Mesodermal cell (in vitro differentiated cells): ENCODE measurements at regions not wholly inside any gene's neighbourhood (a gene's known extent, or its start where the extent isn't known, plus 50 kb on each side); places are given as distances from the start of the nearest gene placed in this dataset.

ENCODE experiments used
- H3K27ac ChIP-seq: 2 replicates; pipeline ENCODE4 v1.7.0; 2013; ENCODE audit warnings: mild to moderate bottlenecking, low read depth, low read length, moderate library complexity; ENCODE audit not compliant: severe bottlenecking
- H3K36me3 ChIP-seq: 2 replicates; pipeline ENCODE4 v1.7.1; 2013; ENCODE audit warnings: mild to moderate bottlenecking, low read length, moderate library complexity; ENCODE audit not compliant: control insufficient read depth, insufficient read depth
- H3K4me1 ChIP-seq: one replicate; pipeline ENCODE4 v1.7.1; 2013; ENCODE audit warnings: mild to moderate bottlenecking, low read length; ENCODE audit not compliant: insufficient read depth, control insufficient read depth, poor library complexity, severe bottlenecking
- H3K4me3 ChIP-seq: 2 replicates; pipeline ENCODE4 v1.7.0; 2013; ENCODE audit warnings: low read length, control low read depth, mild to moderate bottlenecking; ENCODE audit not compliant: insufficient read depth, poor library complexity, severe bottlenecking; ENCODE audit errors: extremely low read depth
- H3K9me3 ChIP-seq: 2 replicates; pipeline ENCODE4 v1.7.1; 2013; ENCODE audit warnings: mild to moderate bottlenecking, low read length, moderate library complexity; ENCODE audit not compliant: control insufficient read depth
- WGBS, 2 experiments: methylation state at CpG; one replicate each; pipeline ENCODE4 v1.1.5; 2013; ENCODE audit warnings: missing lambda C conversion rate in 2 of 2; ENCODE audit not compliant: insufficient coverage in 2 of 2; 5-methylcytosine and 5-hydroxymethylcytosine counted together

DNA sequence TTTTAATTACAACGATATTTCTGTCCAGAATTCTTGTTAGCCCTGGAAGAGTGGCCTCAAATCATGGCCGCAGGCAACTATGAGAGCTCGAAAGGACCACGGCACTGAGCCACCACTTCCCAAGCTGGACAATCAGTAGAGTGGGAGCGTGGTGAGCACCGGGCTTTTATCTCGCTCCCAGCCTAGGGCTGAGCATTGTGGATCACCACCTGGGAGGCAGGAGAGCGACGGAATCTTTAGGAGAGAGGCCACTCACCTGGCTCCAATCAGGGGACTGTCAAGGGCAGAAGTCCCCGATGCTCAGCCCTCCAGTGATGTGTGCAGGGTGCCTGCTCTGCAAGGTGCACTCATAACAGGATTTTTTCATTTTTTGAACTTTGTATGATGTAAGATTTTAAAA, 377.1 kb upstream of the B3GAT1 start:
- WGBS, 2 experiments: 89 to 94% methylated on average over 8 to 10 of the region's 10 CpGs
- H3K27ac ChIP-seq: no peak overlapping the region
- H3K9me3 ChIP-seq: no peaks in the 10 kb centered on the region
- H3K4me1 ChIP-seq: peaks cover 11% of the 10 kb centered on the region
- no peak overlapping the region for H3K4me3 ChIP-seq
- H3K36me3 ChIP-seq: no peaks in the 10 kb centered on the region

DNA sequence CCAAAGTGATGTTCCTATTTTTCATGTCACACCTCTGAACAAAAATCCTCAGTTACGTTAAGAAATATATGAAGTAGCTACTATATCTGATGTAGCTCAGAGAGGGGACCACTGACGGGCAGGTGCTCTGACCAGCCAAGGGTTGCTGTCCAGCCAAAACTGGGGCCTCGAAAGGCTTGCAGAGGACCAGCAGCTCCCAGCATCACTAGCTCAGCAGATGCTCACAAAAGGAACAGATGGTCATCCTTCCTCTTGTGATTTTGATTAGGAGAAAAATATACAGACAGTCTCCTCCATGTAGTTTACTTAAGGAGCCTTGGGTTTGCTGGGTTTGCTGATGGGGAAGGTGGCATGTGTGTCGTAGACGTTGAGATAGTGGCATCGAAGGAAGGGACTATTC, 374.6 kb upstream of the B3GAT1 start:
- Histone ChIP-seq H3K9me3 (no peaks in the 10 kb centered on the region), H3K36me3 (no peaks in the 10 kb centered on the region), H3K4me1 (peaks cover 7% of the 10 kb centered on the region), H3K4me3 (no peak overlapping the region), H3K27ac (no peak overlapping the region)
- 100% methylated on average over 1 to 2 of the region's 6 CpGs for whole genome bisulfite sequencing, 2 experiments

DNA sequence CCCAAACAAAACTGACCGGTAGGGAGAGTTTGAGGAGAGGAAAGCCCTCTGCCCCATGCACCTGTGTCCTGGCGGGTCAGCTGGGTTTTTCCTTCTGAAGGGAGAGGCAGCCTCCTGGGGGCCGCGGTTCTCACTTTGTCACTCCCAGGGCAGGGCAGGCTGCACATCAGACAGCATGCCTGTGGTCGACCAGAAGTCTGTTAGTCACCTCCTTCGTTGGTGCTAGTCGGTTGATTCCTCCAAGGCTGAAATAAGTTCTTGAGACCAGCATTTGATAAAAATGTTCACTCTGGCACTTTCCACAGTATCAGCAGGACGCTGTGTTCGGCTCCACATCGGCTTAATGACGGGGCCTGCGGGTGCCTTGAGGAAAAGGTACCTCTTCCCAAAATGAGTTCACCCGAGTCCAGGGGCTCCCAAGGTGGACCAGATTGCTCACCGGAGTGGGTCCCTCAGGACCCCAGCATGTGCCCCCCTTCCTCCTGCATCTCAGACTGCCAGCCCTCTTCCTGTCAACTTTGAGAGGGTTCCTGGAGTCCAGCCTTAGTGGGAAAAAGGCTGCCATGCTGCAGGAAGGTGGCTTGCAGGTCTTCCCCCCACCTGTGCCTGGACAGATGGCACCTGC, 373.7 kb upstream of the B3GAT1 start:
- H3K9me3 ChIP-seq: no peaks in the 10 kb centered on the region
- no peaks in the 10 kb centered on the region for H3K4me1 ChIP-seq
- no peaks in the 10 kb centered on the region for H3K36me3 ChIP-seq
- H3K4me3 ChIP-seq: no peak overlapping the region
- 96% methylated on average over 13 of the region's 14 CpGs for WGBS, 2 experiments
- H3K27ac ChIP-seq: no peak overlapping the region

DNA sequence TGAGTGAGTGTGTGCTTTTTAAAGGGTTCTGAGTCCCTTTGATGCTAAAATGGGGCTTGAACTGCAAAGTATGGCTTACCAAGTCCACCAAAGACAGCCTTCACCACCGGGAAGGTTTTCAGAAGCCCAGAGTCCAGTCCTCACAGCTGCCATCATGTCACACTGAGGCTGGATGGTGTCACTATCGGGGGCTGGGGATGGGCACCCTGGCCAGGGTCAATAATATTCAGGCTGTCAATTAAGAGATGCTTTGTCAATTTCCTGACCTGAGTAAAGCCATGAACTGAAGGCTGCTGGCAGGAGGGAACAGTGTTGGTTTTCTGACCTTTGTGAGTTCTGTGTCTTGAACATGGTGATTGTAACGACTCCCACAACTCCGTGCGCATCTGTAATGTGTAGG, 373.0 kb upstream of the B3GAT1 start:
- 87 to 90% methylated on average over 2 of the region's 5 CpGs for WGBS, 2 experiments
- H3K4me3 ChIP-seq: no peak overlapping the region
- no peaks in the 10 kb centered on the region for H3K9me3 ChIP-seq
- H3K4me1 ChIP-seq: no peaks in the 10 kb centered on the region
- no peak overlapping the region for H3K27ac ChIP-seq
- no peaks in the 10 kb centered on the region for H3K36me3 ChIP-seq

DNA sequence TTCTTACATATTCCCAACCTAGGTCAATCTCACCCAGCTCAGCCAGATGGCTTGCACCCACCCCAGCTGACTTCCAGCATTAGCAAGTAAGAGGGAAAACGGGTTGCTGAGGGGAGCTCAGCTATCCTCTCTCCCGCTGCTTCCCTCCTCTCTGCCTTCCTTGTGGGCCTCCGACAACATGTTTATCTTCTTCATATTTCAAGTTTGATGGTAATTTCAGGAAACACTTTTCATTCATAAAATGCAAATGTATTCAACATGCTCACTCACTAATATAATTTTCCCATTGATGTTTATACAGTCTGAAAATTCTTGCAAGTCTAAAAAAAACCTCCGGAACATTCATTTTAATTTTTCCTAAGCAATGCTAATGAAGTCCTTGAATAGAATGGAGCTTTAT, 372.5 kb upstream of the B3GAT1 start:
- Histone ChIP-seq H3K27ac (no peak overlapping the region), H3K36me3 (no peaks in the 10 kb centered on the region), H3K4me1 (no peaks in the 10 kb centered on the region), H3K4me3 (no peak overlapping the region), H3K9me3 (no peaks in the 10 kb centered on the region)
- WGBS, 2 experiments: no CpG with 5 or more reads among the region's 4 CpGs

DNA sequence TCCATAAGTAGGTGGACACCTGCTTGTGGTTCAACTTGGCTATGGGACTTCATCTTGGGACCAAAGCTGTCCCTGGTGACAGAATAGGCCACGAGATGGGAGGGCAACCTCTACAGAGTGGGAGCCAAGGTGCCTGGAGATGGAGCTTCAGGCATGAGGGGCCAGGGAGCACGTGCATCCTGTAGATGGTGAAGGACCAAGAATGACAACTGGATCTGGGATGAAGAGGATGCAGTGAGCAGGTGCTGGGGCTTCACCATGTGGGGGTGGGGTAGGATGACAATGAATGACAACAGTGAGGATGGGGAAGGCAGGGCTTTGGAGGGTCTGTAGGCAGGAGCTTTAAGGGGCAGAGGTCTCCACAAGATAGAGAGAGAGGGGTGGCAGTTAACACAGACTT, 372.0 kb upstream of the B3GAT1 start:
- WGBS, 2 experiments: 77 to 85% methylated on average over 2 of the region's 2 CpGs
- Histone ChIP-seq H3K4me3 (no peak overlapping the region), H3K4me1 (no peaks in the 10 kb centered on the region), H3K9me3 (no peaks in the 10 kb centered on the region), H3K36me3 (no peaks in the 10 kb centered on the region), H3K27ac (no peak overlapping the region)

DNA sequence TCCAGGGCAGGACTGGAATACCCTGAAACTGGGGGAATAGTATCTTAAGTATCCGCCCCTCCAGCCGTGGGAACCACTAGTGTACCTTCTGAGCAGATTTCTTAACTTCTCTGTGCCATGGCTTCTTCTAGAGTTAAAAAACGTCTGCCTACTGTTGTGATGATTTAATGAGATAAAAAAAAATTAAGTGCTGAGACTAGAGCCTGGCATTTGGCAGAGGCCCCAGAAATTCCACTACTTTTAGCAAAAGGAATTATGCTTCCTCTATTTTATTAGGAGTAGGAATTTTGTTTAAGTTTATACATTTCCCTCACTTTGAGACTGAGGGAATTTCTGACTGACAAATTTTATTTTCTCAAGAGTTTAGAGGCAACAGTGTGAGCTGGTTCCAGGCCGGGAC, 371.2 kb upstream of the B3GAT1 start:
- 76 to 85% methylated on average over 4 of the region's 4 CpGs for WGBS, 2 experiments

DNA sequence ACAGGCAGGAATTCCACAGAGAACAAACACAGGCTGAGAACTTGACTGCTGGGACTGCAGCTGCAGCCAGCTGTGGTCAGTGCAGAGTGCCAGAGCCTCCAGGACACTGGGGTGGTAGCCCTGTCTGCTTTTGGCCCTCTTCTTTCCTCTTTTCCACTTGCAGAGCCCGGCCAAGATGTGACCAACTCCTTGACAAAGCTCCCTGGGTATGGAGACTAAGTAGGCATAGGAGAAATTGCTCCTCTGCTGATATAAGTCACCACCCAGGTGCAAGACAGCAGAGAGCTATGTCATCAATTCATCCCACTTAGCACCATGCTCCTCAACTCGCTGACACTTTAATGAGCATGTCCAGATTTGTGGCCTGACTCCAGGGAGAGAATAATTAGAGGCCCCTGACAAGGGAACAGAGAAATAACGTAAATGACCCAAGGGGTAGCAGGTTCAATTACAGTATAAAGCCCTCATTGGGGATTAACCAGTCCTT, 369.4 kb upstream of the B3GAT1 start:
- WGBS, 2 experiments: 90 to 100% methylated on average over 2 to 3 of the region's 3 CpGs

More for the DNA sequence above, 371.2 kb upstream of the B3GAT1 start:
- no peak overlapping the region for H3K4me3 ChIP-seq
- H3K36me3 ChIP-seq: no peaks in the 10 kb centered on the region
- H3K4me1 ChIP-seq: no peaks in the 10 kb centered on the region
- H3K9me3 ChIP-seq: no peaks in the 10 kb centered on the region
- H3K27ac ChIP-seq: no peak overlapping the region

DNA sequence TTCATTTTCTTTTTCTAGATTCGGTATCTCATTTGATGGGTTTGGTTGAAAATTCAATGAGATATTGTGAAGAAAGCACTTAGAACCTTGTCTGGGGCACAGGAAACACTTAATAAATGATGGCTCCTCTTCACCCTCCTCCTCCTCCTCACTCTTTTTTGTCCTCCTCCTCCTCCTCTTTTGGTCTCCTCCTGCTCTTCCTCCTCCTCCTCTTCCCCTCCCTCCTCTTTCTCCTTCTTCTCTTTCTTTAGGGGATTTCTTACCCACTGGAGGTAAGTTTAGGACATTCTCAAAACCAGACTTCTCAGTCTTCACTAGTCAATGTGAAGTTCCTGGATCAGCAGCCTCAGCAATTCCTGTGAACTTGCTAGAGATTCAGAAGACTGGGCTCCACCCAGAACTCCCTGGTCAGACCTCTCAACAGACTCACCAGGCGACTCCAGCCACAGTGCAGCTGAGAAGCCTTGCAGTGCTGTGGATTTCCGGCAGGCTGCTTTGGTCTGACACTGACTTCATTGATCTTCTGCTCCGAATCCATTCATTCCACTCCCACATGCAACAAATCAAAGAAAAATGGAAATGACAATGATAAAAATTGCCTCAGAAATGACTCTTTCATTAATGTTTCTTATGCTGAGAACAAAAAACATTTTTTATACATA, 368.6 kb upstream of the B3GAT1 start:
- no peaks in the 10 kb centered on the region for H3K4me1 ChIP-seq
- H3K9me3 ChIP-seq: no peaks in the 10 kb centered on the region
- no peak overlapping the region for H3K27ac ChIP-seq
- no peak overlapping the region for H3K4me3 ChIP-seq
- no peaks in the 10 kb centered on the region for H3K36me3 ChIP-seq
- WGBS, 2 experiments: 63 to 73% methylated on average over 1 to 2 of the region's 4 CpGs

More for the DNA sequence above, 369.4 kb upstream of the B3GAT1 start:
- Histone ChIP-seq H3K4me3 (no peak overlapping the region), H3K27ac (no peak overlapping the region), H3K9me3 (no peaks in the 10 kb centered on the region), H3K4me1 (no peaks in the 10 kb centered on the region), H3K36me3 (no peaks in the 10 kb centered on the region)

DNA sequence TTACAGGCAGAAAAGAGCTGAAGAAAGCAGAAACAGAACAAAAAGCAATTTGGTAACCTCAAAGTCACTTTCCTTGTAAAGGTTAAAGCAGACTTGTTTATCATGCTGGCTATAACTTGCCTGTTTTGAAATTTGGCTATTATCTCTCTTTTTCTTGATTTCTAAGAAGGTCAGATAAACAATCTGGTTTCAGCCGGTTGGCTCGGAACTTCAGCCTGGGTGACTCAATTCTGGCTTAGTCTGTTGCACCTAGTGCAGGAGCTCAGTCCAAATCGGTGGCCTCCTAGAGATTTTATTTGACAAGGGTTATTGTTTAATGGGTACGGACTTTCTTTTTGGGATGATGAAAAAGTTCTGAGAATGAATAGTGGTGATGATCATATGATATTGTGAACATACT, 367.1 kb upstream of the B3GAT1 start:
- WGBS, 2 experiments: 93 to 97% methylated on average over 3 to 4 of the region's 4 CpGs
- Histone ChIP-seq H3K9me3 (no peaks in the 10 kb centered on the region), H3K4me1 (no peaks in the 10 kb centered on the region), H3K36me3 (no peaks in the 10 kb centered on the region), H3K4me3 (no peak overlapping the region), H3K27ac (no peak overlapping the region)

DNA sequence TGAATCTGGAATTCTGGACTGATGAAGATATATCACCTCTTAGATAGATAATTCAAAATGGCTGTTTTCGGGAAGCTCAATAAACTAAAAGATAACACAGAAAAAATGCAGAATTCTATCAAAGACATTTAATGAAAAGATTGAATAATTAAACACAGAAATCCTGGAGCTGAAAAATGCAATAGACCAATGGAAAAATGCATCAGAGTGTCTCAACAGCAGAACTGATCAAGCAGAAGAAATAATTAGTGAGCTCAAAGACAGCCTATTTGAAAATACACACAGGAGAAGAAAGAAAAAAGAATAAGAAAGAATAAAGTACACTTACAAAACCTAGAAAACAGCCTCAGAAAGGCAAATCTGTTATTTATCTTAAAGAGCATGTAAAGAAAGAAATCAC, 356.4 kb upstream of the B3GAT1 start:
- Histone ChIP-seq H3K4me1 (no peaks in the 10 kb centered on the region), H3K4me3 (no peak overlapping the region), H3K36me3 (no peaks in the 10 kb centered on the region), H3K27ac (no peak overlapping the region), H3K9me3 (no peaks in the 10 kb centered on the region)
- no CpG with 5 or more reads among the region's 1 CpG for WGBS, 2 experiments
